ENCODE measurements at regions not wholly inside any gene's neighbourhood (a gene's known extent, or its start where the extent isn't known, plus 50 kb on each side); places are given as distances from the start of the nearest gene placed in this dataset.

DNA sequence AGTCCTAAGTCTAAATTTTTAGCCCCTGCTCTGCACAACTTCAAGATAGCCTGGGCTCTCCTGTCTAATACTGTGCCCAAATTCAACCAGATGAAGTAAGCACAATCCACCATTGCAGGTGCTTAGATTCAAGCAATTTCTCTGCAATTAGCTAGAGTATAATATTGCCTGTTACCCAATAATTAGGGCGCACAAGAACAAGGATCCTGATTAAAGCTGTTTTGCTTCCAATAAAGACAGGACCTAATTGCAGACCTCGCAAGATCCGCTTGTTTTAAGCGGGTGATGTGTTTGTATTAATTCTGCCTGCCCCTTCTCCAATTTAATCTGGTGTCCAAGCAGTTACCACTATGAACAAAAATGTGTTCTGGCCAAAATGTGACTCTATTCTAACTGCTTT, 1268.9 kb upstream of the TMEM132C start:
- WGBS = 90% methylated on average over 4 of the region's 4 CpGs
- TF ChIP-seq, protein P1, sequence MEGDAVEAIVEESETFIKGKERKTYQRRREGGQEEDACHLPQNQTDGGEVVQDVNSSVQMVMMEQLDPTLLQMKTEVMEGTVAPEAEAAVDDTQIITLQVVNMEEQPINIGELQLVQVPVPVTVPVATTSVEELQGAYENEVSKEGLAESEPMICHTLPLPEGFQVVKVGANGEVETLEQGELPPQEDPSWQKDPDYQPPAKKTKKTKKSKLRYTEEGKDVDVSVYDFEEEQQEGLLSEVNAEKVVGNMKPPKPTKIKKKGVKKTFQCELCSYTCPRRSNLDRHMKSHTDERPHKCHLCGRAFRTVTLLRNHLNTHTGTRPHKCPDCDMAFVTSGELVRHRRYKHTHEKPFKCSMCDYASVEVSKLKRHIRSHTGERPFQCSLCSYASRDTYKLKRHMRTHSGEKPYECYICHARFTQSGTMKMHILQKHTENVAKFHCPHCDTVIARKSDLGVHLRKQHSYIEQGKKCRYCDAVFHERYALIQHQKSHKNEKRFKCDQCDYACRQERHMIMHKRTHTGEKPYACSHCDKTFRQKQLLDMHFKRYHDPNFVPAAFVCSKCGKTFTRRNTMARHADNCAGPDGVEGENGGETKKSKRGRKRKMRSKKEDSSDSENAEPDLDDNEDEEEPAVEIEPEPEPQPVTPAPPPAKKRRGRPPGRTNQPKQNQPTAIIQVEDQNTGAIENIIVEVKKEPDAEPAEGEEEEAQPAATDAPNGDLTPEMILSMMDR (IDR thresholded peaks at IDR 0.05) = no peak
- TF ChIP-seq POLR2AphosphoS5 (IDR thresholded peaks at IDR 0.05) (no peak), POLR2A (IDR thresholded peaks at IDR 0.05) (no peak)
- Histone ChIP-seq H3K4me3 (no peak overlapping the region), H3K36me3 (no peaks in the 10 kb centered on the region), H3K27ac (no peak overlapping the region), H3K9me3 (no peaks in the 10 kb centered on the region), H3K27me3 (replicated peaks; ENCODE audit: insufficient read depth) (no peaks in the 10 kb centered on the region), H3K4me1 (replicated peaks) (no peaks in the 10 kb centered on the region)
- no peak for DNase-seq (ENCODE audit: low spot score)
- intact Hi-C loops (cut with DNase I) = no loop called here

DNA sequence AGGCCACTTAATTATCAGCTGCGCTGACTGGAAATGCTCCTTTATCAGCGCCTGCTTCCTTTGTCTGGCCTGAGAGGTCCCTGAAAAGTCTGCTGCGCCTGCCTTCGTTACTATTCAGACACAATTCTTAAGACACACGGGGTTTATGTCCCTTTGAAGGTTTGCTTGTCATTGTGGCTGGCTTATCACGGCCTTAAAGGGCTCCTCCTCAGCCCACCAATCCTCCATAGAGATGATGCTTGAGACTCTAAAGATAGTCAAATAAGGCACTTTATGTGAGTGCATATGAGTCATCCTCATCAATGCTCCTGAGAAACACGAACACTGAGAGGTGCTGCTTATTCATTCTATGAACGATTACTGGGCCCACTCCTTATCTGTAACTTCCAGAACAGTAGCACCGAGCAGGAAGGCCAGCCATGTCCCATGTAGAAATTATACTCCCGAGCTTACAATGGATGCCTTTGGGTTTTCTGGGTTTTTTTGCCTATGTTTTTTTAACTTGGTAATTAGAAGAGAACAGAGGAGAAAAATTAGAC, 1268.2 kb upstream of the TMEM132C start:
- no peaks in the 10 kb centered on the region for H3K4me1 ChIP-seq (replicated peaks)
- TF ChIP-seq POLR2A (IDR thresholded peaks at IDR 0.05) (no peak), POLR2AphosphoS5 (IDR thresholded peaks at IDR 0.05) (no peak)
- TF ChIP-seq, protein P1 (IDR thresholded peaks at IDR 0.05) = no peak
- H3K4me3 ChIP-seq = no peak overlapping the region
- DNase-seq (ENCODE audit: low spot score) = no peak
- no peaks in the 10 kb centered on the region for H3K9me3 ChIP-seq
- 67% methylated on average over 10 of the region's 10 CpGs for WGBS
- H3K36me3 ChIP-seq = no peaks in the 10 kb centered on the region
- no peak overlapping the region for H3K27ac ChIP-seq
- H3K27me3 ChIP-seq (replicated peaks; ENCODE audit: insufficient read depth) = no peaks in the 10 kb centered on the region
- intact Hi-C loops (cut with DNase I) = no loop called here

DNA sequence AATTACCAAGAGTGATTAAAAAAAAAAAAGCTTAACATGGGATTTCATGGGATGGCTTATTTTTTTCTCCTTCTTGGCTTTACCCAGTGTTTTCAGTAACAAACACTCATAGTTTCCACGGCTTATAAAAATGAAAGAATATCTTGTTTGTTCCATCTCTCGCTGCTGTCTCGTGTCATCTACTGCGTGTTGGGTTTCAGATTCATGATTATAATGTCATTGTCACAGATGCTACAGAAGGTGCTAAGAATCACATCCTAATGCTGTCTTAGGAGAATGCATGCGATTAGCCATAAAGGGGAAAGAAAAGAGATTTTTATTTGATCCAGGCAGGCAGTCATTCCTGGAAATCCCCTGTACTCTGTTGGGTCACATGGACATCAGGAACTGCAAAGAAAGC, 1267.6 kb upstream of the TMEM132C start:
- H3K36me3 ChIP-seq = no peaks in the 10 kb centered on the region
- H3K27me3 ChIP-seq (replicated peaks; ENCODE audit: insufficient read depth) = no peaks in the 10 kb centered on the region
- H3K9me3 ChIP-seq = no peaks in the 10 kb centered on the region
- intact Hi-C loops (cut with DNase I) = no loop called here
- H3K27ac ChIP-seq = no peak overlapping the region
- 57% methylated on average over 5 of the region's 5 CpGs for WGBS
- H3K4me1 ChIP-seq (replicated peaks) = no peaks in the 10 kb centered on the region
- TF ChIP-seq POLR2A (IDR thresholded peaks at IDR 0.05) (no peak), POLR2AphosphoS5 (IDR thresholded peaks at IDR 0.05) (no peak)
- TF ChIP-seq, protein P1 (IDR thresholded peaks at IDR 0.05) = no peak
- H3K4me3 ChIP-seq = no peak overlapping the region
- DNase-seq (ENCODE audit: low spot score) = no peak

DNA sequence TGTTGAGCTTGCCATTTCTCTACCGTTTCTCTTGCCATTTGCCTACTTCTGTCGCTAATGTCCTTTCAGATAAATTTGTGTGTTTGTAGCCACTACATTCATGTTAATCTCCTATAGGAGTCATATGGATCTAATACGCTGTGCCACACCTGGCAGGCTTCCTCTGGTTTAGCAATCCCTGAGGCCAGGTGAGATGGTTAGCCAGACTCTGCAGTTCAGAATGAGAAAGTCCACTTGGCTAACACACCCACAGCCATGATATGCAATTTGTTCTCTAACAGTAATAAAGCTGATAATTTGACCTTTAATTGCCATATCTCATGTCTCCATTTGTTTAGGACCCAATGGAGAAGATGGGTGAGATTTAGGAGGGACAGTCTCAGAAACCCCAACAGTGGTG, 1261.6 kb upstream of the TMEM132C start:
- Histone ChIP-seq H3K27me3 (replicated peaks; ENCODE audit: insufficient read depth) (no peaks in the 10 kb centered on the region), H3K27ac (no peak overlapping the region), H3K9me3 (no peaks in the 10 kb centered on the region), H3K4me1 (replicated peaks) (no peaks in the 10 kb centered on the region), H3K36me3 (no peaks in the 10 kb centered on the region), H3K4me3 (no peak overlapping the region)
- no peak for TF ChIP-seq POLR2AphosphoS5 (IDR thresholded peaks at IDR 0.05)
- no peak for TF ChIP-seq POLR2A (IDR thresholded peaks at IDR 0.05)
- TF ChIP-seq, protein P1 (IDR thresholded peaks at IDR 0.05) = no peak
- intact Hi-C loops (cut with DNase I) = no loop called here
- no peak for DNase-seq (ENCODE audit: low spot score)
- WGBS = 95% methylated on average over 3 of the region's 3 CpGs

DNA sequence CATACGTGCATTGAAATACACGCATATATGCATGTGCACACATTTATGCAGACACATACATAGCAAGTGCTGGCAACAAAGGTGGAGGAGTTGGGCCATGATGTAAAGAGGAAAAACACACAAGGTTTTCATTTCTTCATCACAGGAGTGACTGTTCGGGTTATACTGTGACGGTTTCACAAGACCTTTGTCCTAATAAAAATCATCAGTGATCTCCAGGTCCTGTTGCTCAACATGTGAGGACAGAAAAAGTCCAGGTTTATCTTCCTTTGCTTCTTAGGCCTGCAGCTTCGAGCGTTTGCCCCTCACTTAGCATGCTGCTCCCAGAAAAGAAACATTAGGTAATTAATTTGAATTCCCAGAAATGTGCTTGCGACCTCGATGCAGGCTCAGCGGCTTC, 1260.0 kb upstream of the TMEM132C start:
- no peak for DNase-seq (ENCODE audit: low spot score)
- Histone ChIP-seq H3K4me1 (replicated peaks) (no peaks in the 10 kb centered on the region), H3K36me3 (no peaks in the 10 kb centered on the region), H3K9me3 (no peaks in the 10 kb centered on the region), H3K27me3 (replicated peaks; ENCODE audit: insufficient read depth) (no peaks in the 10 kb centered on the region), H3K27ac (no peak overlapping the region), H3K4me3 (no peak overlapping the region)
- WGBS = 63% methylated on average over 9 of the region's 9 CpGs
- no peak for TF ChIP-seq POLR2AphosphoS5 (IDR thresholded peaks at IDR 0.05)
- intact Hi-C loops (cut with DNase I) = no loop called here

All from prostate gland (tissue), 2 donors.